Activated CD4-positive, alpha-beta T cell treated with anti-CD3 and anti-CD28 coated beads for 36 hours (primary cell): ENCODE measurements at regions not wholly inside any gene's neighbourhood (a gene's known extent, or its start where the extent isn't known, plus 50 kb on each side); places are given as distances from the start of the nearest gene placed in this dataset.

ENCODE experiments used
- ATAC-seq: fragments of 200-7000 bp; cut with Tn5 transposase; one replicate; pipeline ENCODE4 v1.10.0; 2021; ENCODE audit warnings: mild to moderate bottlenecking, moderate library complexity
- CTCF ChIA-PET: fragments of 350-600 bp; sonication (Branson Sonifier 250); formaldehyde crosslinking; loops from one replicate; lab custom pipeline; 2021; ENCODE audit warnings: antibody characterized with exemption; lab: Charles Lee
- POLR2A ChIA-PET: fragments of 350-600 bp; sonication (Branson Sonifier 250); formaldehyde crosslinking; loops from one replicate; lab custom pipeline; 2021; ENCODE audit warnings: antibody characterized with exemption, inconsistent platforms; lab: Charles Lee
- DNase-seq: peaks from one replicate; pipeline ENCODE4 v3.0.0-alpha.2; 2020
- H3K27ac Mint-ChIP-seq: one replicate; pipeline ENCODE4 v1.8.0; 2021; ENCODE audit warnings: mixed read lengths
- H3K27me3 Mint-ChIP-seq: one replicate; pipeline ENCODE4 v1.8.0; 2021; ENCODE audit warnings: mixed read lengths
- H3K36me3 Mint-ChIP-seq: one replicate; pipeline ENCODE4 v1.8.0; 2021; ENCODE audit warnings: low read depth, mixed read lengths
- H3K4me1 Mint-ChIP-seq: one replicate; pipeline ENCODE4 v1.8.0; 2021; ENCODE audit warnings: mixed read lengths
- H3K4me3 Mint-ChIP-seq: one replicate; pipeline ENCODE4 v1.8.0; 2021; ENCODE audit warnings: mild to moderate bottlenecking, moderate library complexity, mixed read lengths
- H3K9me3 Mint-ChIP-seq: one replicate; pipeline ENCODE4 v1.8.0; 2021; ENCODE audit warnings: low read depth, mixed read lengths
- intact Hi-C, 2 experiments: fragments of 100-400 bp; cut with DNase I in 1 of 2; cut with micrococcal nuclease in 1 of 2; formaldehyde crosslinking; loops; one replicate each; pipeline versions ENCODE4 v1.14.2 to v1.15.1; 2022 to 2024; cut with DNase I, micrococcal nuclease

GRCh38 chr15:96416218-96416933 lies 85.9 kb downstream of the NR2F2 start:
- CTCF ChIA-PET: interaction anchor here (0.7 kb wide), 1 partner anchor 1764 kb away, joined by 3 read pairs; no protein-coding TSS in a partner anchor
- intact Hi-C loops: no loop called here
- H3K4me3 Mint-ChIP-seq: no peak overlapping the region
- H3K27me3 Mint-ChIP-seq: peaks cover 69% of the 10 kb centered on the region
- no peaks in the 10 kb centered on the region for H3K36me3 Mint-ChIP-seq
- POLR2A ChIA-PET: no interaction called here
- no peak overlapping the region for H3K27ac Mint-ChIP-seq
- ATAC-seq (no peak), DNase-seq (no peak)
- H3K4me1 Mint-ChIP-seq: peaks cover 2% of the 10 kb centered on the region
- H3K9me3 Mint-ChIP-seq: peaks cover 3% of the 10 kb centered on the region

DNA sequence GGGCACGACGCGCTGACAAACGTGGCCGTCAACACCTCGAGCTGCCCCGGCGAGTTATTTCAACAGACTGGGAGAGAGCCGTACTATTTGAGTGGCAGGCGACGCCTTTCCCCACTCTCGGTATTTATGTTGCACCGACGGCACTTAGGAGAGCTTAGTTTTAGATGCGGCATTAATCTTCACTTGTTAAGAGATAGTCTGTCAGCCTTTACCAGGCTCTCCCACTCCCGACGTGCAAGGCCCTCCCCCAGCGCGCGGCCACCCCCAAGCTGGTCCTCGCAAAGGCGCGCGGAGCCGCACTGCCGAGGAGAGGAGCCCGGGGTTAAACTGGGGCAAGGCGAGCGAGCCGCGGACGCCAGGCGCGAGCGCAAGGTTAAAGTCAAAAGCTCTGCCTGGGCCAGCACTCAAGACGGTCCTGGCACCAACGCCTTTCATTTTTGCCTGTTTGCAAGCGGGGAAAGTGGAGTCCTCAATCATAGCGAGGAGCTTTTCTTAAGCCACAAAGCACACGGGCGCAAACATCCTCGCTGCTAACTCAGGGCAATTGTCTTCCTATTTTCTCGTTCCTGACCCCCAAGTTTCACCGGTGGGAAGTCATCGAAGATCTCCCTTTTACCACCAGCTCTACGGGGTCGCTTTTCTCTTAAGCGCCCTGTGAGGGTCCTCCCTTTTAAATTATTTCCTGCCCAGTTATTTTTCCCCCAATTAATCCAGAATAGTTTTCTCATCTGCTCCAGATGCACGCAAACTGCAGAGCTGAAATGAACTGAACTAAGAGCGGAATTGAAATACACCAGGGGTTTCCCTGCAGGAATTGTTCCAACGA lies 86.6 kb downstream of the NR2F2 start:
- Mint-ChIP-seq H3K36me3 (no peaks in the 10 kb centered on the region), H3K27me3 (peaks cover 66% of the 10 kb centered on the region), H3K4me1 (peaks cover 2% of the 10 kb centered on the region), H3K4me3 (no peak overlapping the region), H3K9me3 (peaks cover 3% of the 10 kb centered on the region), H3K27ac (no peak overlapping the region)
- intact Hi-C loops: no loop called here
- ChIA-PET CTCF (interaction anchor here (0.7 kb wide), 1 partner anchor 1763 kb away, joined by 3 read pairs; no protein-coding TSS in a partner anchor), POLR2A (no interaction called here)
- DNase-seq (peak; percentile 6), ATAC-seq (no peak)

- CTCF ChIA-PET: no interaction called here
- POLR2A ChIA-PET: no interaction called here
- DNase-seq: no peak
- ATAC-seq: no peak
- peaks cover 3% of the 10 kb centered on the region for H3K9me3 Mint-ChIP-seq
- H3K4me3 Mint-ChIP-seq: no peak overlapping the region
- H3K4me1 Mint-ChIP-seq: peaks cover 2% of the 10 kb centered on the region
- intact Hi-C loops: no loop called here
- H3K27ac Mint-ChIP-seq: no peak overlapping the region
- no peaks in the 10 kb centered on the region for H3K36me3 Mint-ChIP-seq
- H3K27me3 Mint-ChIP-seq: peaks cover 62% of the 10 kb centered on the region
Observed at GRCh38 chr15:96417760-96418130, 87.2 kb downstream of the NR2F2 start.

DNA sequence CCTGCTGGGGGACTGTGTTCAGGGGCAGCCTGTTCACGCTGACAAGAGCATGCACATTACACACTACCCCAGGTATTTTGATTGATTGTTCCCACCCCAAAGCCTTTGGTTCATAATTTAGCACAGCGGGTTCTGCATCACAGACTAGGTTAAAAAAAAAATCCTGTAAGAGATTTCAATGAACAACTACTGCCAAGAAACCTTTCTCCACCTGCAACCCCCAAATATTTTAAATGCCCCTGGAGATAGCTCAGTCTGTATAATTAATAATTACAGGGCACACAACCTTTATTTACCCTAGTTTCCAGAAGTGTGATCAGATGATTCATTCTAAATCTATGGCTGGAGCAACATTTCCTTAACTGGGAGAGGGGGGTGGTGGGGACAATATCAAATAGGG lies 87.6 kb downstream of the NR2F2 start:
- intact Hi-C loops: no loop called here

GRCh38 chr15:96421178-96421601 lies 90.7 kb downstream of the NR2F2 start:
- CTCF ChIA-PET: no interaction called here
- Mint-ChIP-seq H3K4me3 (no peak overlapping the region), H3K4me1 (peaks cover 2% of the 10 kb centered on the region), H3K9me3 (peaks cover 5% of the 10 kb centered on the region), H3K27me3 (peaks cover 41% of the 10 kb centered on the region), H3K27ac (no peak overlapping the region), H3K36me3 (no peaks in the 10 kb centered on the region)
- intact Hi-C loops: no loop called here
- ATAC-seq (no peak), DNase-seq (no peak)
- POLR2A ChIA-PET: no interaction called here

More for the DNA sequence above, 87.6 kb downstream of the NR2F2 start:
- H3K27ac Mint-ChIP-seq: no peak overlapping the region
- POLR2A ChIA-PET: no interaction called here
- CTCF ChIA-PET: no interaction called here
- H3K4me3 Mint-ChIP-seq: no peak overlapping the region
- no peaks in the 10 kb centered on the region for H3K36me3 Mint-ChIP-seq
- DNase-seq (no peak), ATAC-seq (no peak)
- H3K27me3 Mint-ChIP-seq: peaks cover 59% of the 10 kb centered on the region
- H3K9me3 Mint-ChIP-seq: peaks cover 3% of the 10 kb centered on the region
- H3K4me1 Mint-ChIP-seq: peaks cover 2% of the 10 kb centered on the region

- H3K27ac Mint-ChIP-seq: no peak overlapping the region
- DNase-seq: no peak
- no peaks in the 10 kb centered on the region for H3K36me3 Mint-ChIP-seq
- H3K4me3 Mint-ChIP-seq: no peak overlapping the region
- intact Hi-C loops: no loop called here
- ChIA-PET CTCF (interaction anchor here (0.8 kb wide), 1 partner anchor 10 kb away, joined by 3 read pairs; no protein-coding TSS in a partner anchor), POLR2A (no interaction called here)
- peaks cover 36% of the 10 kb centered on the region for H3K27me3 Mint-ChIP-seq
- ATAC-seq: no peak
- H3K9me3 Mint-ChIP-seq: peaks cover 5% of the 10 kb centered on the region
- H3K4me1 Mint-ChIP-seq: peaks cover 2% of the 10 kb centered on the region
Observed at GRCh38 chr15:96422125-96422524, 91.6 kb downstream of the NR2F2 start.

DNA sequence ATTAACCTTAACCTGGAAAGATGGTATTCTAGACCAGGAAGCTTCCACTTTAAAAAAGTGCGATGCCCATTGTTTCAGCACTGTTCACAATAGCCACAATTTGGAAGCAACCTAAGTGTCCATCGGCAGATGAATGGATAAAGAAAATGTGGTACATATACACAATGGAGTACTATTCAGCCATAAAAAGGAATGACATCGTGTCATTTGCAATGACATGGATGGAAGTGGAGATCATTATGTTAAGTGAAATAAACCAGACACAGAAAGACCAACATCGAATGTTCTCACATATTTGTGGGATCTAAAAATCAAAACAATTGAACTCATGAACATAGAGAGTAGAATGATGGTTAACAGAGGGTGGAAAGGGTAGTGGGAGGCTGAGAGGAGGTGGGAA lies 94.2 kb downstream of the NR2F2 start:
- no peak overlapping the region for H3K4me3 Mint-ChIP-seq
- ChIA-PET POLR2A (no interaction called here), CTCF (no interaction called here)
- H3K27ac Mint-ChIP-seq: no peak overlapping the region
- intact Hi-C loops: no loop called here
- H3K36me3 Mint-ChIP-seq: no peaks in the 10 kb centered on the region
- no peak for ATAC-seq
- H3K4me1 Mint-ChIP-seq: no peaks in the 10 kb centered on the region
- peaks cover 5% of the 10 kb centered on the region for H3K9me3 Mint-ChIP-seq
- no peak for DNase-seq
- H3K27me3 Mint-ChIP-seq: peaks cover 11% of the 10 kb centered on the region

DNA sequence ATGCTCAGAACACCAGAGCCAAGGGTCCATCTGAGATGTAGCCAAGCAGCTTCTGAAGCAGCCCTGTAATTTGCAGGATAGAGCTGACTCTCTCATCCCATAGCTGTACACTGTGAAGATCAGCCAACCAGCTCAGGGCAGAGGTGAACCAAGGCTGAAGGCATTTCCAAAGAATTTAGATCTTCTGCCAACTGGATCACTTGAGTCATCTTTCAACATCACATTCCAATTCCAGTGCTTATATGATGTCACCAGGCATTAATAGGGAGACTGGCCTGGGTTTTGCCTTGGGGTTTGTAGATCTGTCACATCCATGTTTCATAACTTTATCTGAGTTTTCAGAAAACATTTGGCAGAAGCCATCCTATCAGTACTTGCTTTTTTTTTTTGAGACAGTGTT lies 98.2 kb downstream of the NR2F2 start:
- ChIA-PET CTCF (no interaction called here), POLR2A (no interaction called here)
- Mint-ChIP-seq H3K27ac (no peak overlapping the region), H3K9me3 (peaks cover 3% of the 10 kb centered on the region), H3K36me3 (no peaks in the 10 kb centered on the region), H3K4me1 (no peaks in the 10 kb centered on the region), H3K4me3 (no peak overlapping the region), H3K27me3 (no peaks in the 10 kb centered on the region)
- DNase-seq (no peak), ATAC-seq (no peak)
- intact Hi-C loops: no loop called here

DNA sequence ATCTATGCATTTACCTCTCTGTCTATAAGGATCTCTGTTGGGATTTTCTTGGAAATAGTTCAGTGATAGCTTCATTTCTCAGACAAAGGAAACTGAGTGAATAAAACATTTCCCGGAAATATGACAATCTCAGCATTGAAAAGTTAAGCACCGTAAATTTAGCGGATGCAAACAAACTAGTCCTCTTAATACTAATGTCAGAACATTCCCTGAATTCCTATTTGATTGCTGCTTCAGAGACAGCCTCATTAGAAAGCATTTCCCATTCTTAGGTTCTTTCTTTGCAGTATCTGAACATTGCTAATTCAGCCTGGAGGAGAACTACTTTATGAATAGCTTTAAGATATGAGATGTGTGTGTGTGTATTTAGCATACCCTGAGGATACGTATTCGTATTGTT lies 101.3 kb downstream of the NR2F2 start:
- POLR2A ChIA-PET: no interaction called here
- H3K9me3 Mint-ChIP-seq: no peaks in the 10 kb centered on the region
- no peaks in the 10 kb centered on the region for H3K4me1 Mint-ChIP-seq
- intact Hi-C loops: no loop called here
- no peaks in the 10 kb centered on the region for H3K27me3 Mint-ChIP-seq
- no peak overlapping the region for H3K27ac Mint-ChIP-seq
- DNase-seq (no peak), ATAC-seq (no peak)
- H3K36me3 Mint-ChIP-seq: no peaks in the 10 kb centered on the region
- H3K4me3 Mint-ChIP-seq: no peak overlapping the region
- CTCF ChIA-PET: no interaction called here

DNA sequence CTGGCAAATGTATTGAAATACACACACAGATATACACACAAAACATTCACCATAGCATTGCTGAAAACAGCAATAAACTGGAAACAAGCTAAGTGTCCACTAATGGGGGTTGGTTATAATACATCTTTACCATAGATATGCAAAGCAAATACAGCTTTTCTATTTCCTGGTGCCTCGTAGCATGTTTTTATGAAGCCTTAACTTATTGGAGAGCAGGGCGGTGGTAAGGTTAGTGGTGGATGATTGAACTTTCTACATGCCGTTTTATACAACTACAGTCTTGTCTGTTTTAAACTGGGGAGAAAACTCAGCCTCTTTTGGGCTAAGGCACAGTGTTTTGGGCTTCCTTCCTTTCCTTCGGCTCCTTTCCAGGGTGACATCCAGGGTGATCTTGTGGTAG lies 104.5 kb downstream of the NR2F2 start:
- Mint-ChIP-seq H3K4me1 (no peaks in the 10 kb centered on the region), H3K27me3 (peaks cover 2% of the 10 kb centered on the region), H3K36me3 (no peaks in the 10 kb centered on the region), H3K4me3 (no peak overlapping the region), H3K27ac (no peak overlapping the region), H3K9me3 (no peaks in the 10 kb centered on the region)
- intact Hi-C loops: no loop called here
- CTCF ChIA-PET: no interaction called here
- ATAC-seq (no peak), DNase-seq (no peak)
- POLR2A ChIA-PET: no interaction called here

DNA sequence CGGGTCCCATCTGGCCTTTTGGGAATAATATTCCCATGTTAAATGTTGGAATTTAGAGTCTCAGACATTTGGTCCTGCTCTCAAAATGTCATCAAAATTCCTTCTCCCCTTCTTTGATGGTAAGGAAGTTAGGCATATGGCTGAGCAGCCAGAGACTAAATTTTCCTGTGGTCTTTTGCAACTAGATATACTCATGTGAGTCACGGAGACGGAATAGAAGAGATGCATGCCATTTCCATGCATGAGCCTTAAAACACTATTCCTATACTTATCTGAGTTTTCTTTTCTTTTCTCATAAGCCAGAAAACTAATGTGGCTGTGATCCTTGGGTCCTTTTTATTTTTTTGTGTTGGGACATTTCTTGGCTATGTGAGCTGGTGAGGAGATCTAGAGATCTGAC lies 105.3 kb downstream of the NR2F2 start:
- H3K4me3 Mint-ChIP-seq: no peak overlapping the region
- no peaks in the 10 kb centered on the region for H3K36me3 Mint-ChIP-seq
- DNase-seq (no peak), ATAC-seq (no peak)
- no peaks in the 10 kb centered on the region for H3K4me1 Mint-ChIP-seq
- peaks cover 2% of the 10 kb centered on the region for H3K27me3 Mint-ChIP-seq
- CTCF ChIA-PET: no interaction called here
- no peaks in the 10 kb centered on the region for H3K9me3 Mint-ChIP-seq
- no peak overlapping the region for H3K27ac Mint-ChIP-seq
- POLR2A ChIA-PET: no interaction called here
- intact Hi-C loops: no loop called here

GRCh38 chr15:96440978-96441377 lies 110.5 kb downstream of the NR2F2 start:
- POLR2A ChIA-PET: no interaction called here
- Mint-ChIP-seq H3K27me3 (peaks cover 3% of the 10 kb centered on the region), H3K4me3 (no peak overlapping the region), H3K4me1 (no peaks in the 10 kb centered on the region), H3K36me3 (no peaks in the 10 kb centered on the region), H3K27ac (no peak overlapping the region), H3K9me3 (no peaks in the 10 kb centered on the region)
- no peak for ATAC-seq
- no peak for DNase-seq
- intact Hi-C loops: no loop called here
- CTCF ChIA-PET: no interaction called here
